Heart left ventricle (tissue), 13 donors: ENCODE measurements at regions not wholly inside any gene's neighbourhood (a gene's known extent, or its start where the extent isn't known, plus 50 kb on each side); places are given as distances from the start of the nearest gene placed in this dataset.

Experiments
- POLR2A ChIP-seq, 2 donors: fragments of 450-650 bp; IDR thresholded peaks; one replicate each; pipeline ENCODE4 v1.6.1; 2017; ENCODE audit warnings: antibody characterized with exemption in 2 of 2, mild to moderate bottlenecking in 2 of 2, moderate library complexity in 2 of 2
- TF ChIP-seq, protein P1 (sequence below), 12 donors: fragments of 200-600 bp; sonication (generic) in 4 of 12; IDR thresholded peaks; one replicate each; pipeline versions ENCODE4 v1.5.0 to v1.8.0; 2018 to 2022; ENCODE audit warnings: antibody characterized with exemption in 12 of 12, mild to moderate bottlenecking in 5 of 12
- donor health status: ischemic (EF 13 %, LVEDD 7.1; RV severe dilation, severe dysfunction).
- donor health status: DM: no; HTN: yes; CAD: no.
- donor health status: DM: no; HTN: no; CAD: no.
- donor health status: ischemic (EF 25% LVEDD 6.9; RV normal size, moderate dysfunction).
- donor health status: ischemic (EF 25% LVEDD 5.7; RV mildly dilated, moderate dysfunction).
- donor health status: ischemic (EF 35%, LVEDD 5.7; RV mildly dilated, moderate dysfunction).
- donor health status: nonischemic (EF 11% LVEDD 7.7; RV severe dilation, severe dysfunction).
- donor health status: DM: yes; HTN: yes; CAD: no.
- donor health status: PGD.
- donor health status: ischemic (EF 29% LVEDD 5.4; RV normal size, mild dysfunction).
- donor health status: nonischemic (EF 23%, LVEDD 6.1; RV moderate dilation, normal function).

DNA sequence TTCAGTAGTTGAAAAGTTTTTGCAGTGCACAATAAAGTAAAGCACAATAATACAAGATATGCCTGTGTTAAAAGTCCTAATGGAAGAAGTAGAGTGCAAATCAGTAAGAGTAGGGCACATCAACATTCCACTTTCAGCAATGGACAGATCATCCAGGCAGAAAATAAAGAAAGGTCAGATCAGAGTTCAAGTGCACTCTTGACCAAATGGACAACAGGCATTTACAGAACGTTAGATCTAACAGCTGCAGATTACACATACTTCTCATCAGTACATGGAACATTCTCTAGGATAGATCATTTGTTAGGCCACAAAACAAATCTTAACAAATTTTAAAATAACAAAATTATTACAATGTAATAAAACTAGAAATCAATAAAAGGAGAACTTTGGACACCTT lies 1373.5 kb upstream of the PABPC4L start:
- TF ChIP-seq, protein P1, sequence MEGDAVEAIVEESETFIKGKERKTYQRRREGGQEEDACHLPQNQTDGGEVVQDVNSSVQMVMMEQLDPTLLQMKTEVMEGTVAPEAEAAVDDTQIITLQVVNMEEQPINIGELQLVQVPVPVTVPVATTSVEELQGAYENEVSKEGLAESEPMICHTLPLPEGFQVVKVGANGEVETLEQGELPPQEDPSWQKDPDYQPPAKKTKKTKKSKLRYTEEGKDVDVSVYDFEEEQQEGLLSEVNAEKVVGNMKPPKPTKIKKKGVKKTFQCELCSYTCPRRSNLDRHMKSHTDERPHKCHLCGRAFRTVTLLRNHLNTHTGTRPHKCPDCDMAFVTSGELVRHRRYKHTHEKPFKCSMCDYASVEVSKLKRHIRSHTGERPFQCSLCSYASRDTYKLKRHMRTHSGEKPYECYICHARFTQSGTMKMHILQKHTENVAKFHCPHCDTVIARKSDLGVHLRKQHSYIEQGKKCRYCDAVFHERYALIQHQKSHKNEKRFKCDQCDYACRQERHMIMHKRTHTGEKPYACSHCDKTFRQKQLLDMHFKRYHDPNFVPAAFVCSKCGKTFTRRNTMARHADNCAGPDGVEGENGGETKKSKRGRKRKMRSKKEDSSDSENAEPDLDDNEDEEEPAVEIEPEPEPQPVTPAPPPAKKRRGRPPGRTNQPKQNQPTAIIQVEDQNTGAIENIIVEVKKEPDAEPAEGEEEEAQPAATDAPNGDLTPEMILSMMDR (IDR thresholded peaks at IDR 0.05), result no peak
- no peak for TF ChIP-seq POLR2A (IDR thresholded peaks at IDR 0.05)
